ENCODE measurements at regions not wholly inside any gene's neighbourhood (a gene's known extent, or its start where the extent isn't known, plus 50 kb on each side); places are given as distances from the start of the nearest gene placed in this dataset.

DNA sequence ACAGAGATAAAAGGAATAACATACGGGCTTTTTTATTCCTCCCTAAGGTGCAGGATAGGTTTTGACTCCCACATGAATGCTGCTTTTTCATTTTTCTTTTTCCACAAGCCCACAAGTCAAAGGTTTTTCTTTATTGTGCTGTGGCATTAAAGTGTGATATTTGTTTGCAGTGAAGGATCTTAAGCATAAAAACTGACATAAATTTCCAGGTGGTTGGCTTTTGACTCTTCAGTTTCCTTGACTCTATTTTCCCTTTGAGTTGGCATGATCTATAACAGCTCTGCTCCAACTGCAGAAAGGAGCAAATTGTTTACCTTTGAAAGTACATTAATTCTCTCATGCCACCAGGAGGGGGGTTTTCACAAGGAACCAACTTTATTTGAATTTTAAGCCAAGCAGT is 326.2 kb upstream of the FAM98A start:
- intact Hi-C loops (cut with DNase I; ENCODE audit: low total_unique reads): no loop called here
- H3K4me1 ChIP-seq: no peaks in the 10 kb centered on the region

GRCh38 chr2:33924586-33925169 is 325.6 kb upstream of the FAM98A start:
- no peaks in the 10 kb centered on the region for H3K36me3 ChIP-seq
- H3K27ac ChIP-seq: no peak overlapping the region
- no peak overlapping the region for H3K4me3 ChIP-seq
- TF ChIP-seq, protein P1, sequence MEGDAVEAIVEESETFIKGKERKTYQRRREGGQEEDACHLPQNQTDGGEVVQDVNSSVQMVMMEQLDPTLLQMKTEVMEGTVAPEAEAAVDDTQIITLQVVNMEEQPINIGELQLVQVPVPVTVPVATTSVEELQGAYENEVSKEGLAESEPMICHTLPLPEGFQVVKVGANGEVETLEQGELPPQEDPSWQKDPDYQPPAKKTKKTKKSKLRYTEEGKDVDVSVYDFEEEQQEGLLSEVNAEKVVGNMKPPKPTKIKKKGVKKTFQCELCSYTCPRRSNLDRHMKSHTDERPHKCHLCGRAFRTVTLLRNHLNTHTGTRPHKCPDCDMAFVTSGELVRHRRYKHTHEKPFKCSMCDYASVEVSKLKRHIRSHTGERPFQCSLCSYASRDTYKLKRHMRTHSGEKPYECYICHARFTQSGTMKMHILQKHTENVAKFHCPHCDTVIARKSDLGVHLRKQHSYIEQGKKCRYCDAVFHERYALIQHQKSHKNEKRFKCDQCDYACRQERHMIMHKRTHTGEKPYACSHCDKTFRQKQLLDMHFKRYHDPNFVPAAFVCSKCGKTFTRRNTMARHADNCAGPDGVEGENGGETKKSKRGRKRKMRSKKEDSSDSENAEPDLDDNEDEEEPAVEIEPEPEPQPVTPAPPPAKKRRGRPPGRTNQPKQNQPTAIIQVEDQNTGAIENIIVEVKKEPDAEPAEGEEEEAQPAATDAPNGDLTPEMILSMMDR (IDR thresholded peaks at IDR 0.05): no peak
- no peak for TF ChIP-seq POLR2A (IDR thresholded peaks at IDR 0.05)
- no peaks in the 10 kb centered on the region for H3K27me3 ChIP-seq
- H3K4me1 ChIP-seq: no peaks in the 10 kb centered on the region
- no peak for DNase-seq
- no peaks in the 10 kb centered on the region for H3K9me3 ChIP-seq
- intact Hi-C loops (cut with DNase I; ENCODE audit: low total_unique reads): no loop called here

More for the DNA sequence above, 326.2 kb upstream of the FAM98A start:
- no peak for TF ChIP-seq POLR2A (IDR thresholded peaks at IDR 0.05)
- TF ChIP-seq, protein P1 (IDR thresholded peaks at IDR 0.05): no peak
- no peak overlapping the region for H3K4me3 ChIP-seq
- H3K27me3 ChIP-seq: no peaks in the 10 kb centered on the region
- no peak overlapping the region for H3K27ac ChIP-seq
- no peaks in the 10 kb centered on the region for H3K36me3 ChIP-seq
- no peaks in the 10 kb centered on the region for H3K9me3 ChIP-seq
- DNase-seq: no peak

DNA sequence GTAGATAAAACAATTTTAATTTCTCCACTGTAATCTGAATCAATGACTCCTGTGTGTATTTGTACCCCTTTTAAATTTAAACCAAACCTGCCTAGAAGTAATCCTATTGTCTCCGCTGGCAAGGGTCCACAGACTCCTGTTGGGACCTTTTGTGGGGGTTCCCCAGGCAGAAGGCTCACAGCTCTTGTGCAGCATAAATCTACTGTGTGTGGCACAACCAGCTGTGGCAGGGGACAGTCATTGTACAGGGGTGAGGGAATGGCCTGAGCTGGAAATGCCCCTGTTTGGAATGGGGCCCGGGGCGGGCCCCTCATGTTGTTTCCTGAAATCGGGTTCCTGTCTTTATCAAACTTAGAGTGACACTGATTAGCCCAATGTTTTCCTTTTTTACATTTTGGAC is 318.2 kb upstream of the FAM98A start:
- Histone ChIP-seq H3K27ac (no peak overlapping the region), H3K4me1 (no peaks in the 10 kb centered on the region), H3K36me3 (no peaks in the 10 kb centered on the region), H3K27me3 (no peaks in the 10 kb centered on the region), H3K4me3 (no peak overlapping the region), H3K9me3 (no peaks in the 10 kb centered on the region)
- intact Hi-C loops (cut with DNase I; ENCODE audit: low total_unique reads): no loop called here
- DNase-seq: no peak
- no peak for TF ChIP-seq POLR2A (IDR thresholded peaks at IDR 0.05)
- TF ChIP-seq, protein P1 (IDR thresholded peaks at IDR 0.05): no peak

DNA sequence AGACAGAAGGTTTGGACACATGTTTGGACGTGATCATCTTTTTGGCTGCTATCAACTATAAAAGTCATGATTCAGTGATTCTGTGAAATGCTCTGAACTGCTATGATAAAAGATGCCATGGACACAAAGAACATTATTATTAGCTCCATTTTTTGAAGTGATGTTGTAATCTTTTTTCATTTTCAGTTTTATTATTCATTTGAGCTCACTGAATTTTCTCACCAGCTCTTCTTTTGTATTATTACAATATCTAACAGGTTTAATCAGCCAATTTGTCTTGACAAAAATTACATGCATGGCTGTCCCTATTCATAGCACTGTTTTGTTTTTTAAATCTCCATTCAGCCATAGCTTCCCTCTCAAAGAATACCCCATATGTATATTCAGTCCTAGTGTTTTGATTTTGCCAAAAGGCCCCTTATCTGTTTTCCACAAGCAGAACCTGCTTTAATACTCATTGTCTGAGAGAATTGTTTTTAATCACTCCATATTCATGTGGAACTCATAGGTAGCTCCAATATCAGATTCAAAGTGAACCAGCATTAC is 314.0 kb upstream of the FAM98A start:
- Histone ChIP-seq H3K27ac (no peak overlapping the region), H3K4me1 (no peaks in the 10 kb centered on the region), H3K4me3 (no peak overlapping the region), H3K27me3 (no peaks in the 10 kb centered on the region), H3K9me3 (no peaks in the 10 kb centered on the region), H3K36me3 (no peaks in the 10 kb centered on the region)
- intact Hi-C loops (cut with DNase I; ENCODE audit: low total_unique reads): no loop called here
- no peak for DNase-seq
- TF ChIP-seq, protein P1 (IDR thresholded peaks at IDR 0.05): no peak

GRCh38 chr2:33911327-33911726 is 312.2 kb upstream of the FAM98A start:
- no peak overlapping the region for H3K4me3 ChIP-seq
- no peak for TF ChIP-seq POLR2A (IDR thresholded peaks at IDR 0.05)
- TF ChIP-seq, protein P1 (IDR thresholded peaks at IDR 0.05): no peak
- H3K9me3 ChIP-seq: no peaks in the 10 kb centered on the region
- intact Hi-C loops (cut with DNase I; ENCODE audit: low total_unique reads): no loop called here
- H3K36me3 ChIP-seq: no peaks in the 10 kb centered on the region
- no peak for DNase-seq
- H3K4me1 ChIP-seq: no peaks in the 10 kb centered on the region
- H3K27ac ChIP-seq: no peak overlapping the region
- no peaks in the 10 kb centered on the region for H3K27me3 ChIP-seq

All from uterus (tissue), 3 donors.